H1 (cell line): ENCODE measurements at regions not wholly inside any gene's neighbourhood (a gene's known extent, or its start where the extent isn't known, plus 50 kb on each side); places are given as distances from the start of the nearest gene placed in this dataset.

Experiments
- CTCF ChIA-PET: fragments of 300-600 bp; sonication (Branson Sonifier 250); formaldehyde crosslinking; loops from one replicate; lab custom pipeline; 2021; ENCODE audit not compliant: partially characterized antibody; lab: Charles Lee
- POLR2A ChIA-PET: fragments of 300-600 bp; sonication (Branson Sonifier 250); formaldehyde crosslinking; loops from one replicate; lab custom pipeline; 2021; ENCODE audit warnings: inconsistent platforms; ENCODE audit not compliant: partially characterized antibody; lab: Charles Lee
- DNase-seq, 2 experiments: peaks; one replicate each; pipeline versions ENCODE4 v3.0.0 to v3.0.0-alpha.2; 2010 to 2022; ENCODE audit warnings: low spot score in 2 of 2, low read depth in 1 of 2, mixed read lengths in 1 of 2
- FAIRE-seq: peaks from 2 replicates; lab custom pipeline; 2011; peaks lifted over from hg19 to GRCh38; lab: Jason Lieb, UNC
- H2AFZ ChIP-seq: 2 replicates; pipeline ENCODE4 v1.8.1; 2012; ENCODE audit warnings: low read length, inconsistent platforms
- H2AK5ac ChIP-seq: 2 replicates; pipeline ENCODE4 v1.6.1; 2013; ENCODE audit warnings: low read depth, low read length
- H2BK120ac ChIP-seq: replicated peaks from 2 replicates; pipeline ENCODE3; 2013; ENCODE audit warnings: low read depth, low read length, inconsistent platforms
- H2BK12ac ChIP-seq: 2 replicates; pipeline ENCODE4 v1.6.1; 2013; ENCODE audit warnings: low read depth, low read length
- H2BK15ac ChIP-seq: 2 replicates; pipeline ENCODE4 v1.6.1; 2013; ENCODE audit warnings: low read length
- H2BK20ac ChIP-seq: 2 replicates; pipeline ENCODE4 v1.6.1; 2013; ENCODE audit warnings: low read length
- H2BK5ac ChIP-seq: 2 replicates; pipeline ENCODE4 v1.6.1; 2013; ENCODE audit warnings: low read depth, low read length
- H3K14ac ChIP-seq: 2 replicates; pipeline ENCODE4 v1.6.1; 2013; ENCODE audit warnings: inconsistent platforms; ENCODE audit not compliant: insufficient read length
- H3K18ac ChIP-seq: 2 replicates; pipeline ENCODE4 v1.6.1; 2013; ENCODE audit warnings: low read length; ENCODE audit errors: extremely low read depth
- H3K23ac ChIP-seq: 2 replicates; pipeline ENCODE4 v1.6.1; 2013; ENCODE audit warnings: inconsistent platforms; ENCODE audit not compliant: insufficient read length
- H3K23me2 ChIP-seq: 2 replicates; pipeline ENCODE4 v1.6.1; 2013; ENCODE audit warnings: low read depth, low read length
- H3K27ac ChIP-seq: 2 replicates; pipeline ENCODE4 v1.6.1; 2011; ENCODE audit warnings: low read depth, low read length, inconsistent platforms
- H3K27me3 ChIP-seq, 4 experiments: replicated peaks in 1 of 4; 1 replicate in 1 of 4; 2 replicates in 3 of 4; pipeline versions ENCODE4 v1.6.1 to v1.8.1; 2011 to 2013; ENCODE audit warnings: low read length in 3 of 4, mild to moderate bottlenecking in 3 of 4, inconsistent platforms in 2 of 4, mixed read lengths in 2 of 4, moderate library complexity in 1 of 4; ENCODE audit not compliant: control insufficient read depth in 3 of 4, insufficient read depth in 3 of 4; ENCODE audit errors: extremely low read depth in 1 of 4
- H3K36me3 ChIP-seq, 4 experiments: 2 replicates each; pipeline versions ENCODE4 v1.6.1 to v1.8.1; 2011 to 2013; ENCODE audit warnings: mild to moderate bottlenecking in 4 of 4, low read length in 3 of 4, moderate library complexity in 2 of 4, control low read depth in 1 of 4, inconsistent platforms in 1 of 4; ENCODE audit not compliant: insufficient read depth in 4 of 4, control insufficient read depth in 2 of 4
- H3K4ac ChIP-seq: replicated peaks from 2 replicates; pipeline ENCODE3; 2013; ENCODE audit warnings: low read length, low read depth, mixed read lengths, inconsistent platforms; ENCODE audit not compliant: insufficient read length
- H3K4me1 ChIP-seq, 4 experiments: replicated peaks in 1 of 4; 1 replicate in 1 of 4; 2 replicates in 3 of 4; pipeline versions ENCODE4 v1.6.1 to v1.8.1; 2011 to 2013; ENCODE audit warnings: low read length in 3 of 4, inconsistent platforms in 2 of 4, mixed read lengths in 1 of 4; ENCODE audit not compliant: insufficient read depth in 4 of 4, control insufficient read depth in 3 of 4
- H3K4me2 ChIP-seq, 2 experiments: 2 replicates each; pipeline versions ENCODE4 v1.6.1 to v1.8.1; 2011 to 2013; ENCODE audit warnings: low read depth in 2 of 2, low read length in 2 of 2, control low read depth in 1 of 2, inconsistent platforms in 1 of 2, mild to moderate bottlenecking in 1 of 2; ENCODE audit not compliant: insufficient read depth in 1 of 2
- H3K4me3 ChIP-seq, 4 experiments: fragments of 200-600, 300-600 bp in 1 of 4; sonication (generic), shearing (Covaris generic), sonication (Bioruptor Twin) in 1 of 4; 2 replicates each; pipeline versions ENCODE4 v1.5.1 to v1.8.1; 2011 to 2016; ENCODE audit warnings: low read length in 4 of 4, low read depth in 3 of 4, control low read depth in 2 of 4, inconsistent platforms in 2 of 4, mild to moderate bottlenecking in 2 of 4, mixed read lengths in 1 of 4, moderate library complexity in 1 of 4; ENCODE audit not compliant: insufficient read depth in 2 of 4; ENCODE audit errors: extremely low read depth in 1 of 4
- H3K56ac ChIP-seq: replicated peaks from 2 replicates; pipeline ENCODE3; 2013; ENCODE audit warnings: low read depth, mild to moderate bottlenecking, mixed read lengths, low read length, inconsistent platforms; ENCODE audit not compliant: insufficient read length
- H3K79me1 ChIP-seq: 2 replicates; pipeline ENCODE4 v1.6.1; 2013; ENCODE audit warnings: low read depth, low read length, control low read depth
- H3K79me2 ChIP-seq, 2 experiments: 2 replicates each; pipeline versions ENCODE4 v1.6.1 to v1.8.1; 2012 to 2013; ENCODE audit warnings: low read length in 2 of 2, mild to moderate bottlenecking in 2 of 2, inconsistent platforms in 1 of 2; ENCODE audit not compliant: insufficient read depth in 2 of 2, control insufficient read depth in 1 of 2
- H3K9ac ChIP-seq, 4 experiments: replicated peaks in 1 of 4; 1 replicate in 1 of 4; 2 replicates in 3 of 4; pipeline versions ENCODE4 v1.6.1 to v1.8.1; 2011 to 2013; ENCODE audit warnings: low read depth in 3 of 4, low read length in 3 of 4, control low read depth in 2 of 4, mild to moderate bottlenecking in 2 of 4, moderate library complexity in 2 of 4, inconsistent platforms in 1 of 4; ENCODE audit errors: extremely low read depth in 1 of 4
- H3K9me3 ChIP-seq, 2 experiments: 2 replicates each; pipeline versions ENCODE4 v1.6.1 to v1.8.1; 2012 to 2013; ENCODE audit warnings: mild to moderate bottlenecking in 2 of 2, moderate library complexity in 2 of 2, control low read depth in 1 of 2, inconsistent platforms in 1 of 2, low read depth in 1 of 2, low read length in 1 of 2, mixed read lengths in 1 of 2; ENCODE audit not compliant: insufficient read depth in 2 of 2
- H4K20me1 ChIP-seq, 2 experiments: replicated peaks in 1 of 2; 2 replicates each; pipeline versions ENCODE3 to v1.8.1; 2011 to 2013; ENCODE audit warnings: inconsistent platforms in 2 of 2, low read length in 2 of 2, mild to moderate bottlenecking in 1 of 2; ENCODE audit not compliant: insufficient read depth in 2 of 2, control insufficient read depth in 1 of 2
- H4K5ac ChIP-seq: 2 replicates; pipeline ENCODE4 v1.6.1; 2013; ENCODE audit warnings: low read length, low read depth, mixed read lengths, inconsistent platforms; ENCODE audit not compliant: insufficient read length
- H4K8ac ChIP-seq: 2 replicates; pipeline ENCODE4 v1.8.0; 2013; ENCODE audit warnings: mild to moderate bottlenecking, moderate library complexity, low read length, inconsistent platforms; ENCODE audit not compliant: insufficient read depth; ENCODE audit errors: extremely low read depth
- H4K91ac ChIP-seq: replicated peaks from 2 replicates; pipeline ENCODE3; 2013; ENCODE audit warnings: low read length, mixed read lengths, inconsistent platforms; ENCODE audit not compliant: insufficient read length
- ASH2L ChIP-seq: fragments of 200-600, 300-600 bp; sonication (generic); IDR thresholded peaks from one replicate; pipeline ENCODE4 v1.7.1; 2017; ENCODE audit warnings: low read length
- CEBPB ChIP-seq: IDR thresholded peaks from 2 replicates; pipeline ENCODE4 v1.6.1; 2012; ENCODE audit warnings: low read depth, low read length
- CHD1 ChIP-seq: IDR thresholded peaks from 2 replicates; pipeline ENCODE4 v1.6.1; 2012; ENCODE audit warnings: low read depth, low read length, improper control_type of control experiment
- EZH2 ChIP-seq: fragments of 200-600 bp; sonication (generic); IDR thresholded peaks from 2 replicates; pipeline ENCODE4 v1.7.1; 2012; ENCODE audit warnings: low read depth, mild to moderate bottlenecking, moderate library complexity, low read length, inconsistent platforms; ENCODE audit not compliant: severe bottlenecking
- HDAC6 ChIP-seq: IDR thresholded peaks from one replicate; pipeline ENCODE4 v1.7.1; 2012; ENCODE audit warnings: low read depth, mild to moderate bottlenecking, inconsistent platforms, low read length, moderate library complexity
- KDM4A ChIP-seq: IDR thresholded peaks from one replicate; pipeline ENCODE4 v1.7.1; 2012; ENCODE audit warnings: low read depth, mild to moderate bottlenecking, moderate library complexity, low read length, inconsistent platforms; ENCODE audit not compliant: severe bottlenecking
- POLR2A ChIP-seq, 2 experiments: IDR thresholded peaks; 1 replicate in 1 of 2; 2 replicates in 1 of 2; pipeline ENCODE4 v1.6.1; 2011; ENCODE audit warnings: low read depth in 2 of 2, low read length in 2 of 2, mild to moderate bottlenecking in 2 of 2; ENCODE audit errors: control extremely low read depth in 1 of 2
- RAD21 ChIP-seq, 2 experiments: IDR thresholded peaks in 1 of 2; conservative IDR thresholded peaks in 1 of 2; 2 replicates each; pipeline ENCODE4 v1.6.1; 2011; ENCODE audit warnings: low read depth in 2 of 2, low read length in 2 of 2, improper control_type of control experiment in 1 of 2, inconsistent platforms in 1 of 2, mild to moderate bottlenecking in 1 of 2, moderate library complexity in 1 of 2
- RNF2 ChIP-seq: fragments of 200-900, 300-1000 bp; sonication (generic); IDR thresholded peaks from 2 replicates; pipeline ENCODE4 v1.7.1; 2016; ENCODE audit warnings: borderline replicate concordance, low read depth, mild to moderate bottlenecking, antibody characterized with exemption, low read length; ENCODE audit not compliant: poor library complexity, severe bottlenecking; ENCODE audit errors: missing control alignments
- SIN3A ChIP-seq, 2 experiments: IDR thresholded peaks in 1 of 2; conservative IDR thresholded peaks in 1 of 2; 2 replicates each; pipeline ENCODE4 v1.6.1; 2011 to 2012; ENCODE audit warnings: low read length in 2 of 2, improper control_type of control experiment in 1 of 2, low read depth in 1 of 2, mild to moderate bottlenecking in 1 of 2
- TAF7 ChIP-seq: optimal IDR thresholded peaks from 2 replicates; pipeline ENCODE3; 2011; ENCODE audit warnings: low read depth, mild to moderate bottlenecking, inconsistent platforms, low read length, moderate library complexity, borderline replicate concordance
- TBP ChIP-seq: IDR thresholded peaks from 2 replicates; pipeline ENCODE4 v1.6.1; 2011; ENCODE audit warnings: low read depth, low read length, improper control_type of control experiment
- YY1 ChIP-seq: IDR thresholded peaks from 2 replicates; pipeline ENCODE4 v1.6.1; 2011; ENCODE audit warnings: low read depth, mild to moderate bottlenecking, low read length
- WGBS, 2 experiments: shearing (Covaris generic) in 1 of 2; methylation state at CpG; one replicate each; pipeline versions ENCODE4 v1.1.6 to v1.1.7; 2013 to 2015; ENCODE audit warnings: low lambda C conversion rate in 2 of 2, mixed read lengths in 2 of 2, inconsistent platforms in 1 of 2, low coverage in 1 of 2, missing lambda C conversion rate in 1 of 2; ENCODE audit not compliant: insufficient replicate concordance in 2 of 2, insufficient coverage in 1 of 2, insufficient read length in 1 of 2; ENCODE audit errors: extremely low coverage in 1 of 2, missing lambda C conversion rate in 1 of 2; 5-methylcytosine and 5-hydroxymethylcytosine counted together

GRCh38 chr1:121472017-121472416 lies 287.2 kb downstream of the SRGAP2C start:
- ChIA-PET CTCF (no interaction called here), POLR2A (interaction anchor here (0.6 kb wide), 1 partner anchor 52 kb away, joined by 3 read pairs; no protein-coding TSS in a partner anchor)
- no peak overlapping the region for H3K14ac ChIP-seq
- H2BK120ac ChIP-seq = no peak overlapping the region
- no peak overlapping the region for H2AK5ac ChIP-seq
- no peaks in the 10 kb centered on the region for H3K79me1 ChIP-seq
- H2AFZ ChIP-seq = no peak overlapping the region
- no peaks in the 10 kb centered on the region for H3K36me3 ChIP-seq
- H2BK20ac ChIP-seq = no peak overlapping the region
- H3K79me2 ChIP-seq = no peaks in the 10 kb centered on the region
- no peaks in the 10 kb centered on the region for H3K4me1 ChIP-seq
- DNase-seq (no peak), FAIRE-seq (no peak)
- H3K4me3 ChIP-seq = no peak overlapping the region
- no peak overlapping the region for H4K91ac ChIP-seq
- H3K4me2 ChIP-seq = no peak overlapping the region
- no peaks in the 10 kb centered on the region for H3K23me2 ChIP-seq
- no peak overlapping the region for H4K5ac ChIP-seq
- H2BK15ac ChIP-seq = no peak overlapping the region
- H3K18ac ChIP-seq = no peak overlapping the region
- H2BK5ac ChIP-seq = no peak overlapping the region
- no peaks in the 10 kb centered on the region for H3K27me3 ChIP-seq
- no peak overlapping the region for H2BK12ac ChIP-seq
- no peak overlapping the region for H3K27ac ChIP-seq
- 92% methylated on average over 4 of the region's 4 CpGs; no CpG with 5 or more reads in 1 of the 2 experiments for WGBS, 2 experiments
- no peak overlapping the region for H3K56ac ChIP-seq
- H3K9me3 ChIP-seq = peaks cover 4 to 13% of the 10 kb centered on the region in 2 experiments; a peak in 3 of 4 replicates
- no peak overlapping the region for H3K9ac ChIP-seq
- no peak overlapping the region for H3K4ac ChIP-seq
- no peak overlapping the region for H3K23ac ChIP-seq
- no peaks in the 10 kb centered on the region for H4K20me1 ChIP-seq
- no peak overlapping the region for H4K8ac ChIP-seq
- no peak for TF ChIP-seq ASH2L
- no peak for TF ChIP-seq HDAC6
- no peak for TF ChIP-seq EZH2
- no peak for TF ChIP-seq RAD21 (IDR thresholded peaks at IDR 0.05 in 1 of 2, conservative IDR thresholded peaks at IDR 0.05 in 1 of 2; ENCODE audit: low read depth in 2 of 2, low read length in 2 of 2)
- no peak for TF ChIP-seq RNF2
- TF ChIP-seq YY1 = no peak
- no peak for TF ChIP-seq KDM4A
- no peak for TF ChIP-seq CHD1
- TF ChIP-seq TAF7 = no peak
- TF ChIP-seq TBP = no peak
- no peak for TF ChIP-seq SIN3A (conservative IDR thresholded peaks at IDR 0.05 in 1 of 2, IDR thresholded peaks at IDR 0.05 in 1 of 2; ENCODE audit: low read depth in 1 of 2, low read length in 2 of 2)
- TF ChIP-seq CEBPB = no peak
- no peak for TF ChIP-seq POLR2A (IDR thresholded peaks at IDR 0.05; ENCODE audit: control extremely low read depth in 1 of 2, low read depth in 2 of 2, low read length in 2 of 2)
